Suprapubic skin (tissue), 4 donors: ENCODE measurements at regions not wholly inside any gene's neighbourhood (a gene's known extent, or its start where the extent isn't known, plus 50 kb on each side); places are given as distances from the start of the nearest gene placed in this dataset.

Experiments
- CTCF ChIP-seq, 2 donors: fragments of 200-600 bp in 1 of 2; fragments of 450-650 bp in 1 of 2; sonication (generic) in 1 of 2; IDR thresholded peaks; one replicate each; pipeline ENCODE4 v1.5.1; 2016 to 2019; ENCODE audit warnings: antibody characterized with exemption in 2 of 2, mild to moderate bottlenecking in 1 of 2, moderate library complexity in 1 of 2
- POLR2A ChIP-seq, 2 donors: fragments of 450-650 bp; IDR thresholded peaks; one replicate each; pipeline ENCODE4 v1.6.1; 2017; ENCODE audit warnings: antibody characterized with exemption in 2 of 2, mild to moderate bottlenecking in 2 of 2, moderate library complexity in 2 of 2
- POLR2AphosphoS5 ChIP-seq, 3 donors: sonication (generic); formaldehyde crosslinking; IDR thresholded peaks; one replicate each; pipeline ENCODE4 v1.6.1; 2017; ENCODE audit warnings: antibody characterized with exemption in 3 of 3

- TF ChIP-seq CTCF (IDR thresholded peaks at IDR 0.05) (no peak), POLR2AphosphoS5 (IDR thresholded peaks at IDR 0.05) (no peak), POLR2A (IDR thresholded peaks at IDR 0.05) (no peak)
Observed at GRCh38 chr18:64203295-64203694, 54.4 kb upstream of the LINC00305 start.
